RWPE2 (cell line): ENCODE measurements at regions not wholly inside any gene's neighbourhood (a gene's known extent, or its start where the extent isn't known, plus 50 kb on each side); places are given as distances from the start of the nearest gene placed in this dataset.

Source experiments
- ATAC-seq: fragments of 200-7000 bp; cut with Tn5 transposase; 3 replicates; pipeline ENCODE4 v1.9.1; 2021; ENCODE audit warnings: low read depth
- DNase-seq: peaks from one replicate; pipeline ENCODE4 v3.0.0-alpha.2; 2020; ENCODE audit warnings: low spot score
- H3K27ac ChIP-seq: fragments of 450-650 bp; 2 replicates; pipeline ENCODE4 v1.5.1; 2017; ENCODE audit warnings: mild to moderate bottlenecking; ENCODE audit not compliant: poor library complexity, severe bottlenecking
- H3K27me3 ChIP-seq: fragments of 250-450 bp; sonication (Bioruptor Pico); 2 replicates; pipeline ENCODE4 v1.5.1; 2021; ENCODE audit warnings: mild to moderate bottlenecking, moderate library complexity; ENCODE audit not compliant: insufficient read depth, poor library complexity, severe bottlenecking
- H3K36me3 ChIP-seq: fragments of 250-450 bp; sonication (Bioruptor Pico); 2 replicates; pipeline ENCODE4 v1.5.1; 2020; ENCODE audit warnings: low read depth, mild to moderate bottlenecking, moderate library complexity
- H3K4me1 ChIP-seq: fragments of 250-450 bp; sonication (Bioruptor Pico); 2 replicates; pipeline ENCODE4 v1.5.1; 2021; ENCODE audit warnings: mild to moderate bottlenecking, moderate library complexity; ENCODE audit not compliant: insufficient read depth, poor library complexity, severe bottlenecking
- H3K4me3 ChIP-seq: fragments of 250-450 bp; sonication (Bioruptor Pico); 2 replicates; pipeline ENCODE4 v1.5.1; 2021; ENCODE audit warnings: mild to moderate bottlenecking, moderate library complexity; ENCODE audit not compliant: severe bottlenecking
- H3K9me3 ChIP-seq: fragments of 250-450 bp; sonication (Bioruptor Pico); 2 replicates; pipeline ENCODE4 v1.5.1; 2021; ENCODE audit warnings: mild to moderate bottlenecking, moderate library complexity; ENCODE audit not compliant: severe bottlenecking
- CTCF ChIP-seq: fragments of 450-650 bp; IDR thresholded peaks from one replicate; pipeline ENCODE4 v1.5.1; 2017; ENCODE audit warnings: mild to moderate bottlenecking, moderate library complexity; ENCODE audit not compliant: poor library complexity, severe bottlenecking

- Histone ChIP-seq H3K4me3 (no peak overlapping the region), H3K4me1 (no peaks in the 10 kb centered on the region), H3K27me3 (no peaks in the 10 kb centered on the region), H3K9me3 (peaks cover 1% of the 10 kb centered on the region), H3K27ac (no peak overlapping the region), H3K36me3 (no peaks in the 10 kb centered on the region)
- TF ChIP-seq CTCF, result no peak
- DNase-seq, result no peak
- no peak for ATAC-seq
Observed at GRCh38 chr16:85536411-85537330, 76.5 kb upstream of the GSE1 start.

GRCh38 chr16:85537331-85537788 lies 75.8 kb upstream of the GSE1 start:
- DNase-seq (no peak), ATAC-seq (no peak)
- Histone ChIP-seq H3K27me3 (no peaks in the 10 kb centered on the region), H3K4me3 (no peak overlapping the region), H3K36me3 (no peaks in the 10 kb centered on the region), H3K4me1 (no peaks in the 10 kb centered on the region), H3K9me3 (peaks cover 1% of the 10 kb centered on the region), H3K27ac (no peak overlapping the region)
- no peak for TF ChIP-seq CTCF

GRCh38 chr16:85537795-85538401 lies 75.2 kb upstream of the GSE1 start:
- Histone ChIP-seq H3K4me1 (no peaks in the 10 kb centered on the region), H3K4me3 (no peak overlapping the region), H3K27me3 (no peaks in the 10 kb centered on the region), H3K36me3 (no peaks in the 10 kb centered on the region), H3K27ac (no peak overlapping the region), H3K9me3 (peaks cover 1% of the 10 kb centered on the region)
- no peak for ATAC-seq
- TF ChIP-seq CTCF, result no peak
- no peak for DNase-seq

GRCh38 chr16:85539084-85539483 lies 74.0 kb upstream of the GSE1 start:
- no peak for ATAC-seq

More at GRCh38 chr16:85539084-85539483, 74.0 kb upstream of the GSE1 start:
- DNase-seq, result no peak
- Histone ChIP-seq H3K9me3 (peaks cover 1% of the 10 kb centered on the region), H3K36me3 (no peaks in the 10 kb centered on the region), H3K27ac (no peak overlapping the region), H3K4me1 (no peaks in the 10 kb centered on the region), H3K27me3 (no peaks in the 10 kb centered on the region), H3K4me3 (no peak overlapping the region)
- TF ChIP-seq CTCF, result no peak
